Loucy (cell line): ENCODE measurements at regions not wholly inside any gene's neighbourhood (a gene's known extent, or its start where the extent isn't known, plus 50 kb on each side); places are given as distances from the start of the nearest gene placed in this dataset.

ENCODE experiments used
- H2AFZ ChIP-seq: fragments of 200-600 bp; sonication (generic); 2 replicates; pipeline ENCODE4 v1.6.0; 2016; ENCODE audit warnings: antibody characterized with exemption, mild to moderate bottlenecking, low read length, moderate library complexity
- H3F3A ChIP-seq: fragments of 200-600 bp; 2 replicates; pipeline ENCODE4 v1.6.0; 2016; ENCODE audit warnings: antibody characterized with exemption, low read depth, mild to moderate bottlenecking
- H3K27me3 ChIP-seq: fragments of 200-600 bp; sonication (generic); 2 replicates; pipeline ENCODE4 v1.6.1; 2014; ENCODE audit warnings: low read length, mild to moderate bottlenecking; ENCODE audit not compliant: insufficient read depth, poor library complexity, severe bottlenecking
- H3K36me3 ChIP-seq: fragments of 200-600 bp; sonication (generic); 2 replicates; pipeline ENCODE4 v1.6.1; 2016; ENCODE audit warnings: low read length; ENCODE audit not compliant: insufficient read depth
- H3K4me1 ChIP-seq: fragments of 200-600 bp; sonication (generic); 2 replicates; pipeline ENCODE4 v1.5.1; 2014; ENCODE audit warnings: low read length, mild to moderate bottlenecking; ENCODE audit not compliant: insufficient read depth, poor library complexity, severe bottlenecking
- H3K4me2 ChIP-seq: fragments of 200-600 bp; sonication (generic); 2 replicates; pipeline ENCODE4 v1.6.0; 2014; ENCODE audit warnings: antibody characterized with exemption, low read length, low read depth, mild to moderate bottlenecking; ENCODE audit not compliant: poor library complexity, severe bottlenecking
- H3K4me3 ChIP-seq: fragments of 200-600 bp; sonication (generic); 2 replicates; pipeline ENCODE4 v1.5.1; 2014; ENCODE audit warnings: low read length, mild to moderate bottlenecking, mixed read lengths; ENCODE audit not compliant: poor library complexity, severe bottlenecking
- H3K79me2 ChIP-seq: fragments of 200-600 bp; sonication (generic); 2 replicates; pipeline ENCODE4 v1.6.1; 2014; ENCODE audit warnings: low read length; ENCODE audit not compliant: insufficient read depth
- H3K9ac ChIP-seq: fragments of 200-600 bp; sonication (generic); 2 replicates; pipeline ENCODE4 v1.6.0; 2014; ENCODE audit warnings: mild to moderate bottlenecking, low read depth, low read length, moderate library complexity; ENCODE audit not compliant: poor library complexity, severe bottlenecking
- H3K9me2 ChIP-seq: fragments of 200-600 bp; sonication (generic); replicated peaks from 2 replicates; pipeline ENCODE4 v1.6.1; 2016; ENCODE audit warnings: low read depth, low read length, mixed read lengths
- H3K9me3 ChIP-seq: fragments of 200-600 bp; sonication (generic); 2 replicates; pipeline ENCODE4 v1.6.1; 2014; ENCODE audit warnings: mild to moderate bottlenecking, antibody characterized with exemption, low read length, low read depth; ENCODE audit not compliant: insufficient read depth
- H4K20me1 ChIP-seq: fragments of 200-600 bp; sonication (generic); 2 replicates; pipeline ENCODE4 v1.6.0; 2014; ENCODE audit warnings: antibody characterized with exemption, low read length, mild to moderate bottlenecking; ENCODE audit not compliant: insufficient read depth, poor library complexity, severe bottlenecking
- CTCF ChIP-seq: fragments of 200-600 bp; sonication (generic); conservative IDR thresholded peaks from 2 replicates; pipeline ENCODE4 v1.5.1; 2014; ENCODE audit warnings: mild to moderate bottlenecking, antibody characterized with exemption, low read length
- EZH2phosphoT487 ChIP-seq: fragments of 200-600 bp; IDR thresholded peaks from 2 replicates; pipeline ENCODE4 v1.6.1; 2018; ENCODE audit warnings: antibody characterized with exemption, mild to moderate bottlenecking, moderate library complexity, borderline replicate concordance

- H3K9me2 ChIP-seq, result no peaks in the 10 kb centered on the region
- no peak overlapping the region for H2AFZ ChIP-seq
- H3K4me3 ChIP-seq, result no peak overlapping the region
- H3K79me2 ChIP-seq, result no peaks in the 10 kb centered on the region
- no peaks in the 10 kb centered on the region for H3K27me3 ChIP-seq
- H3K4me1 ChIP-seq, result no peaks in the 10 kb centered on the region
- no peaks in the 10 kb centered on the region for H3F3A ChIP-seq
- no peak overlapping the region for H3K4me2 ChIP-seq
- no peak overlapping the region for H3K9ac ChIP-seq
- H3K36me3 ChIP-seq, result no peaks in the 10 kb centered on the region
- TF ChIP-seq CTCF, result no peak
- H4K20me1 ChIP-seq, result no peaks in the 10 kb centered on the region
- H3K9me3 ChIP-seq, result no peaks in the 10 kb centered on the region
These were observed 207.0 kb upstream of the C14orf180 start for GRCh38 chr14:104372390-104373054.

- TF ChIP-seq CTCF (no peak), EZH2phosphoT487 (no peak)
- H3K9me3 ChIP-seq, result no peaks in the 10 kb centered on the region
- no peaks in the 10 kb centered on the region for H3F3A ChIP-seq
- no peak overlapping the region for H3K9ac ChIP-seq
- no peaks in the 10 kb centered on the region for H3K4me1 ChIP-seq
- no peaks in the 10 kb centered on the region for H3K79me2 ChIP-seq
- H3K9me2 ChIP-seq, result no peaks in the 10 kb centered on the region
- no peak overlapping the region for H3K4me2 ChIP-seq
- H4K20me1 ChIP-seq, result no peaks in the 10 kb centered on the region
- H3K36me3 ChIP-seq, result no peaks in the 10 kb centered on the region
- no peak overlapping the region for H2AFZ ChIP-seq
- no peaks in the 10 kb centered on the region for H3K27me3 ChIP-seq
- no peak overlapping the region for H3K4me3 ChIP-seq
These were observed 206.3 kb upstream of the C14orf180 start for GRCh38 chr14:104373055-104373854.

GRCh38 chr14:104373855-104374717 lies 205.5 kb upstream of the C14orf180 start:
- H3K27me3 ChIP-seq, result no peaks in the 10 kb centered on the region
- H3K79me2 ChIP-seq, result no peaks in the 10 kb centered on the region
- H2AFZ ChIP-seq, result no peak overlapping the region
- H3K9me2 ChIP-seq, result no peaks in the 10 kb centered on the region
- no peak overlapping the region for H3K4me3 ChIP-seq
- no peaks in the 10 kb centered on the region for H3K4me1 ChIP-seq
- no peak overlapping the region for H3K4me2 ChIP-seq
- H3K9ac ChIP-seq, result no peak overlapping the region
- H3K36me3 ChIP-seq, result no peaks in the 10 kb centered on the region
- TF ChIP-seq CTCF (no peak), EZH2phosphoT487 (no peak)
- H3F3A ChIP-seq, result no peaks in the 10 kb centered on the region
- no peaks in the 10 kb centered on the region for H3K9me3 ChIP-seq
- no peaks in the 10 kb centered on the region for H4K20me1 ChIP-seq
